ENCODE measurements at regions not wholly inside any gene's neighbourhood (a gene's known extent, or its start where the extent isn't known, plus 50 kb on each side); places are given as distances from the start of the nearest gene placed in this dataset.

DNA sequence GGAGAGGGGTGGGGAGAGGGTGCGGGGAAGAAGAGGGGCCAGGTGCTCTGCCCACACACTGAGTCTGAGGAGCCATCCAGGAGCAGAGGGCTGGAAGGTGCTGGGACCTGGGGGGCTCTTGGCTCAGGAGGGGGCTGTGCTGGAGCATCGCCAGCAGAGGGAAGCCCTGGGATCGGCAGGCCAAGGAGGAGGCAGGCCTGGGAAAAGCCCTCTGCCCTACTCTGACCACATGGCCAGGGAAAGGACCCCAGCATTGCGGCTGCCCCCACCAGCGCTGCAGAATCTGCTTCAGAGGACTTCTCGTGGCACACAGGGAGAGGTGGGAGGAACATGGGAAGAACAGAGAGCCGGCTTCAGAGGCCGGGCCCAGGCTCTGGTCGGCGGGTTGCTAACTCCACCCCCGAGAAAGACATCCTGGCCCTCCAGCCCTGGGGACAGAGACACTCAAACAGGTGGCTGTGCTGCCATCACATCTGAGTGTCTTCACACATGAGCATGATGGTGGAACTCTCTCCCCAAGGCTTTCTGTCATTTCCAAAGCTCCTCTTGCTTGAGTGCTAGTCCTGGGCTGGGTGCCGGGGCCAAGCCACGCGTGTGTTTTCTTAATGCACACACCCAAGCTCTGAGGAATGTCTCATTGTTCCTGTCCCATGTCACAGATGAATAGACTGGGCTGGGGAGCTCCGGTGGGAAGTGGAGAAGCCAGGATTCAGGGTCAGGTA, 1378.0 kb downstream of the BRD1 start:
- Histone ChIP-seq H3K56ac (ENCODE audit: extremely low read depth, insufficient read depth, low read length) (no peak overlapping the region), H2AFZ (replicated peaks; ENCODE audit: low read length, poor library complexity) (no peak overlapping the region), H3K79me1 (ENCODE audit: low read depth in 1 of 2, low read length in 2 of 2) (no peaks in the 10 kb centered on the region), H3K4me3 (ENCODE audit: insufficient read depth, low read depth, low read length) (no peak overlapping the region), H3K9me1 (ENCODE audit: insufficient read depth, low read length) (no peaks in the 10 kb centered on the region), H3K18ac (ENCODE audit: low read depth, low read length) (no peak overlapping the region), H3K14ac (replicated peaks; ENCODE audit: low read depth, low read length) (no peak overlapping the region), H3K4ac (ENCODE audit: low read depth, low read length) (no peak overlapping the region), H3K4me2 (ENCODE audit: low read depth, low read length) (no peak overlapping the region), H4K20me1 (ENCODE audit: insufficient read depth, low read length) (no peaks in the 10 kb centered on the region), H2BK120ac (ENCODE audit: low read depth, low read length) (no peak overlapping the region), H3K4me1 (ENCODE audit: control insufficient read depth, insufficient read depth, low read length) (no peaks in the 10 kb centered on the region), H2AK5ac (ENCODE audit: low read depth, low read length) (no peak overlapping the region), H3K27ac (ENCODE audit: insufficient read depth, low read length) (no peak overlapping the region), H3K23ac (ENCODE audit: low read depth, low read length) (no peak overlapping the region), H3K27me3 (ENCODE audit: control insufficient read depth, insufficient read depth, low read length) (no peaks in the 10 kb centered on the region), H4K8ac (ENCODE audit: low read depth in 2 of 2, low read length in 2 of 2) (no peak overlapping the region), H2AK9ac (replicated peaks; ENCODE audit: low read depth, low read length, poor library complexity) (no peak overlapping the region), H2BK15ac (ENCODE audit: low read depth, low read length) (no peak overlapping the region), H2BK5ac (ENCODE audit: low read depth, low read length, poor library complexity, severe bottlenecking) (no peak overlapping the region), H2BK20ac (ENCODE audit: low read depth, low read length) (no peak overlapping the region), H3K36me3 (ENCODE audit: control insufficient read depth, insufficient read depth, low read length) (no peaks in the 10 kb centered on the region), H4K5ac (ENCODE audit: low read depth, low read length) (no peak overlapping the region), H4K91ac (ENCODE audit: insufficient read depth, low read depth, low read length) (no peak overlapping the region), H3K9me3 (ENCODE audit: control insufficient read depth, insufficient read depth, low read length) (peaks cover 59% of the 10 kb centered on the region), H3K9ac (ENCODE audit: low read depth, low read length) (no peak overlapping the region)
- no TSS peak for BruUV-seq (replicated peaks)
- dilution Hi-C loops (cut with HindIII; ENCODE audit: low sequenced_read_pairs, unreplicated experiment), result no loop called here
- intact Hi-C loops (cut with micrococcal nuclease), result no loop called here
- in situ Hi-C loops (cut with MboI; ENCODE audit: low sequenced_read_pairs), result no loop called here
- WGBS, 2 experiments (ENCODE audit: extremely low coverage in 2 of 2, insufficient read length in 1 of 2), result no CpG with 5 or more reads among the region's 15 CpGs
- ChIA-PET CTCF (no interaction called here), POLR2A (ENCODE audit: unreplicated experiment) (no interaction called here)
- DNase-seq (no peak), ATAC-seq (ENCODE audit: low read depth) (no peak)
- TF ChIP-seq MAZ (IDR thresholded peaks at IDR 0.05; ENCODE audit: borderline replicate concordance, low read depth, low read length), result no peak
- no peak for TF ChIP-seq RAD21 (IDR thresholded peaks at IDR 0.05; ENCODE audit: low read length)
- no peak for TF ChIP-seq POLR2A (IDR thresholded peaks at IDR 0.05; ENCODE audit: low read depth, low read length)
- no peak for TF ChIP-seq RCOR1 (IDR thresholded peaks at IDR 0.05; ENCODE audit: insufficient replicate concordance, low read length)
- TF ChIP-seq, protein P1, sequence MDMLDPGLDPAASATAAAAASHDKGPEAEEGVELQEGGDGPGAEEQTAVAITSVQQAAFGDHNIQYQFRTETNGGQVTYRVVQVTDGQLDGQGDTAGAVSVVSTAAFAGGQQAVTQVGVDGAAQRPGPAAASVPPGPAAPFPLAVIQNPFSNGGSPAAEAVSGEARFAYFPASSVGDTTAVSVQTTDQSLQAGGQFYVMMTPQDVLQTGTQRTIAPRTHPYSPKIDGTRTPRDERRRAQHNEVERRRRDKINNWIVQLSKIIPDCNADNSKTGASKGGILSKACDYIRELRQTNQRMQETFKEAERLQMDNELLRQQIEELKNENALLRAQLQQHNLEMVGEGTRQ (IDR thresholded peaks at IDR 0.05; ENCODE audit: low read depth, low read length), result no peak
- no peak for TF ChIP-seq FOS (IDR thresholded peaks at IDR 0.05; ENCODE audit: low read depth, low read length)
- no peak for TF ChIP-seq BHLHE40 (IDR thresholded peaks at IDR 0.05; ENCODE audit: low read depth, low read length)
- TF ChIP-seq SMC3 (IDR thresholded peaks at IDR 0.05; ENCODE audit: low read depth, low read length), result no peak
- TF ChIP-seq, protein P2, sequence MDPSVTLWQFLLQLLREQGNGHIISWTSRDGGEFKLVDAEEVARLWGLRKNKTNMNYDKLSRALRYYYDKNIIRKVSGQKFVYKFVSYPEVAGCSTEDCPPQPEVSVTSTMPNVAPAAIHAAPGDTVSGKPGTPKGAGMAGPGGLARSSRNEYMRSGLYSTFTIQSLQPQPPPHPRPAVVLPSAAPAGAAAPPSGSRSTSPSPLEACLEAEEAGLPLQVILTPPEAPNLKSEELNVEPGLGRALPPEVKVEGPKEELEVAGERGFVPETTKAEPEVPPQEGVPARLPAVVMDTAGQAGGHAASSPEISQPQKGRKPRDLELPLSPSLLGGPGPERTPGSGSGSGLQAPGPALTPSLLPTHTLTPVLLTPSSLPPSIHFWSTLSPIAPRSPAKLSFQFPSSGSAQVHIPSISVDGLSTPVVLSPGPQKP (IDR thresholded peaks at IDR 0.05; ENCODE audit: borderline replicate concordance, low read depth, low read length), result no peak

All from IMR-90 (cell line).